ENCODE measurements at regions not wholly inside any gene's neighbourhood (a gene's known extent, or its start where the extent isn't known, plus 50 kb on each side); places are given as distances from the start of the nearest gene placed in this dataset.
A peak's percentile ranks its signal among the peaks of the same experiment; 100 is the strongest.
"Not testable (repeated sequence)": the region's sequence is repeated elsewhere in the genome, so short reads cannot be mapped to it uniquely, and the experiment has no call there.

GRCh38 chr1:61028136-61028535, 54.2 kb upstream of the NFIA start:
- TF ChIP-seq CTCF (IDR thresholded peaks at IDR 0.05): no peak
- Histone ChIP-seq H3K9me3 (no peaks in the 10 kb centered on the region), H3K4me3 (no peak overlapping the region), H3K4me1 (no peaks in the 10 kb centered on the region), H3K27ac (no peak overlapping the region), H3K27me3 (ENCODE audit: insufficient read depth in 3 of 3, low read length in 2 of 3) (no peaks in the 10 kb centered on the region), H3K36me3 (ENCODE audit: insufficient read depth in 1 of 2, low read depth in 1 of 2) (no peaks in the 10 kb centered on the region)
- 87 to 97% (median 92%) methylated on average over 4 of the region's 4 CpGs for whole genome bisulfite sequencing, 3 donors
- intact Hi-C loops (cut with DNase I): no loop called here
- no peak for ATAC-seq
- DNase-seq: no peak

- H3K27ac ChIP-seq; DNase-seq; H3K36me3 ChIP-seq (ENCODE audit: insufficient read depth in 1 of 2, low read depth in 1 of 2); H3K4me3 ChIP-seq; H3K27me3 ChIP-seq (ENCODE audit: insufficient read depth in 3 of 3, low read length in 2 of 3); intact Hi-C loops (cut with DNase I); H3K9me3 ChIP-seq; ATAC-seq: not testable (repeated sequence)
- WGBS, 3 donors: 83 to 98% (median 87%) methylated on average over 7 of the region's 7 CpGs
- H3K4me1 ChIP-seq: peaks cover 10% of the 10 kb centered on the region
Observed at GRCh38 chr1:61018068-61018467, 64.3 kb upstream of the NFIA start.

GRCh38 chr1:61017651-61018050, 64.7 kb upstream of the NFIA start:
- intact Hi-C loops (cut with DNase I): no loop called here
- H3K9me3 ChIP-seq: no peaks in the 10 kb centered on the region
- WGBS, 3 donors: 67 to 77% (median 77%) methylated on average over 1 of the region's 1 CpG
- ATAC-seq (no peak), DNase-seq (no peak)
- peaks cover 10% of the 10 kb centered on the region for H3K4me1 ChIP-seq
- TF ChIP-seq CTCF (IDR thresholded peaks at IDR 0.05): no peak
- no peak overlapping the region for H3K4me3 ChIP-seq
- H3K36me3 ChIP-seq (ENCODE audit: insufficient read depth in 1 of 2, low read depth in 1 of 2): no peaks in the 10 kb centered on the region
- no peaks in the 10 kb centered on the region for H3K27me3 ChIP-seq (ENCODE audit: insufficient read depth in 3 of 3, low read length in 2 of 3)
- H3K27ac ChIP-seq: no peak overlapping the region

GRCh38 chr1:61013946-61014667, 68.3 kb upstream of the NFIA start:
- 53 to 66% (median 56%) methylated on average over 4 of the region's 4 CpGs for WGBS, 3 donors
- H3K27me3 ChIP-seq (ENCODE audit: insufficient read depth in 3 of 3, low read length in 2 of 3): no peaks in the 10 kb centered on the region
- no peaks in the 10 kb centered on the region for H3K9me3 ChIP-seq
- DNase-seq: no peak
- no peaks in the 10 kb centered on the region for H3K36me3 ChIP-seq (ENCODE audit: insufficient read depth in 1 of 2, low read depth in 1 of 2)
- intact Hi-C loops (cut with DNase I): no loop called here
- H3K27ac ChIP-seq: no peak overlapping the region
- no peak overlapping the region for H3K4me3 ChIP-seq
- no peak for TF ChIP-seq CTCF (IDR thresholded peaks at IDR 0.05)
- ATAC-seq: no peak
- H3K4me1 ChIP-seq: peaks cover 10% of the 10 kb centered on the region

- no peak for DNase-seq
- H3K4me1 ChIP-seq: peaks cover 10% of the 10 kb centered on the region
- 45 to 70% (median 63%) methylated on average over 4 of the region's 4 CpGs for WGBS, 3 donors
- intact Hi-C loops (cut with DNase I): no loop called here
- H3K36me3 ChIP-seq (ENCODE audit: insufficient read depth in 1 of 2, low read depth in 1 of 2): no peaks in the 10 kb centered on the region
- H3K27ac ChIP-seq: no peak overlapping the region
- ATAC-seq: peak; percentile 32 to 91 (median 75)
- no peak for TF ChIP-seq CTCF (IDR thresholded peaks at IDR 0.05)
- H3K9me3 ChIP-seq: no peaks in the 10 kb centered on the region
- no peaks in the 10 kb centered on the region for H3K27me3 ChIP-seq (ENCODE audit: insufficient read depth in 3 of 3, low read length in 2 of 3)
- H3K4me3 ChIP-seq: no peak overlapping the region
Observed at GRCh38 chr1:61013189-61013945, 69.0 kb upstream of the NFIA start.

All from psoas muscle (tissue), 7 donors.